A673 (cell line): ENCODE measurements at regions not wholly inside any gene's neighbourhood (a gene's known extent, or its start where the extent isn't known, plus 50 kb on each side); places are given as distances from the start of the nearest gene placed in this dataset.

ENCODE experiments used
- EZH2 ChIP-seq: fragments of 200-600 bp; sonication (generic); IDR thresholded peaks from 2 replicates; pipeline ENCODE4 v1.6.1; 2017; ENCODE audit warnings: borderline replicate concordance, low read depth, mild to moderate bottlenecking, mixed read lengths, antibody characterized with exemption, low read length; ENCODE audit not compliant: poor library complexity, severe bottlenecking
- TF ChIP-seq, protein P1 (sequence below): fragments of 300-800, 200-600 bp; sonication (generic); conservative IDR thresholded peaks from 2 replicates; pipeline ENCODE4 v1.5.1; 2017; ENCODE audit warnings: low read depth, mild to moderate bottlenecking, antibody characterized with exemption, low read length, moderate library complexity, mixed read lengths

DNA sequence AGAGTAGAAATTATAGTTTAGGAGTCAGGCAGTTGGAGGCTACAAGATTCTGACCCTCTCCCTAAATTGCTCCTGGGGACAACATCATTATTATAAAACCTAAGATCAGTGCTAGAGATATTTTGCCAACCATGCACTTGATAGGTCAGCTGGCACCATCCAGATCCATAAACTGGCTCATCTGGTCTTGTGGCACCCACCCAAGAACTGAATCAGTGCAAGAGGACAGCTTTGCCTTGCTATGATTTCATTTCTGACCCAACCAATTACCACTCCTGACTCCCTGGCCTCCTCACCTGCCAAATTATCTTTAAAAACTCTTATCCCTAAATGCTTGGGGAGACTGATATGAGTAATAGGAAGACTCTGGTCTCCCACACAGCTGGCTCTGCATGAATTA, 461.1 kb upstream of the TGFBR2 start:
- TF ChIP-seq, protein P1, sequence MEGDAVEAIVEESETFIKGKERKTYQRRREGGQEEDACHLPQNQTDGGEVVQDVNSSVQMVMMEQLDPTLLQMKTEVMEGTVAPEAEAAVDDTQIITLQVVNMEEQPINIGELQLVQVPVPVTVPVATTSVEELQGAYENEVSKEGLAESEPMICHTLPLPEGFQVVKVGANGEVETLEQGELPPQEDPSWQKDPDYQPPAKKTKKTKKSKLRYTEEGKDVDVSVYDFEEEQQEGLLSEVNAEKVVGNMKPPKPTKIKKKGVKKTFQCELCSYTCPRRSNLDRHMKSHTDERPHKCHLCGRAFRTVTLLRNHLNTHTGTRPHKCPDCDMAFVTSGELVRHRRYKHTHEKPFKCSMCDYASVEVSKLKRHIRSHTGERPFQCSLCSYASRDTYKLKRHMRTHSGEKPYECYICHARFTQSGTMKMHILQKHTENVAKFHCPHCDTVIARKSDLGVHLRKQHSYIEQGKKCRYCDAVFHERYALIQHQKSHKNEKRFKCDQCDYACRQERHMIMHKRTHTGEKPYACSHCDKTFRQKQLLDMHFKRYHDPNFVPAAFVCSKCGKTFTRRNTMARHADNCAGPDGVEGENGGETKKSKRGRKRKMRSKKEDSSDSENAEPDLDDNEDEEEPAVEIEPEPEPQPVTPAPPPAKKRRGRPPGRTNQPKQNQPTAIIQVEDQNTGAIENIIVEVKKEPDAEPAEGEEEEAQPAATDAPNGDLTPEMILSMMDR = no peak
- no peak for TF ChIP-seq EZH2
